ENCODE measurements at regions not wholly inside any gene's neighbourhood (a gene's known extent, or its start where the extent isn't known, plus 50 kb on each side); places are given as distances from the start of the nearest gene placed in this dataset.

- TF ChIP-seq SNAI2 (CRISPR knock-in tag; IDR thresholded peaks at IDR 0.05): no peak
- TF ChIP-seq OSR1 (CRISPR knock-in tag; IDR thresholded peaks at IDR 0.05): no peak
- TF ChIP-seq ARNTL (CRISPR knock-in tag; IDR thresholded peaks at IDR 0.05; ENCODE audit: borderline replicate concordance, low read depth): no peak
- no peak for TF ChIP-seq CSRNP3 (CRISPR knock-in tag; IDR thresholded peaks at IDR 0.05)
Measured at GRCh38 chr1:108033550-108033951, 68.6 kb upstream of the VAV3 start.

Measured in SK-N-SH treated with all-trans-retinoic acid at 6 μM for 48 hours (cell line).